ENCODE measurements at regions not wholly inside any gene's neighbourhood (a gene's known extent, or its start where the extent isn't known, plus 50 kb on each side); places are given as distances from the start of the nearest gene placed in this dataset.

DNA sequence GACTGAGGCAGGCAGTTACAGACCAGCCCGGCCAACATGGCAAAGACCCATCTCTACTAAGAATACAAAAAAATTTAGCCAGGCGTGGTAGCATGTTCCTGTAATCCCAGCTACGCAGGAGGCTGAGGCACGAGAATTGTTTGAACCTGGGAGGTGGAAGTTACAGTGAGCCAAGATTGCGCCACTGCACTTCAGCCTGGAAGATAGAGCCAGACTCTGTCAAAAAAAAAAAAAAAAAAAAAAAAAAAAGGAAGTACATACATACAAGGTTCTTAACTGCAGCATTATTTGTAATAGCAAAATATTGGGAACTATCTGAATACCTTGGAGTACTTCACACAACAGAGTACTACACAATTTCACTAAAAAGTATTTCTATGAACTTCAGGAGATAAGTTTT, 183.5 kb upstream of the OLIG3 start:
- DNase-seq (no peak), ATAC-seq (no peak)
- BruUV-seq (replicated peaks) = no TSS peak
- H3K9ac ChIP-seq (ENCODE audit: low read length) = no peak overlapping the region
- no peaks in the 10 kb centered on the region for H3K9me2 ChIP-seq (replicated peaks; ENCODE audit: low read length)
- H3K9me3 ChIP-seq (ENCODE audit: low read length) = no peaks in the 10 kb centered on the region
- no peak overlapping the region for H3K4me3 ChIP-seq (ENCODE audit: low read length)
- H3K4me1 ChIP-seq (ENCODE audit: insufficient read depth, low read length) = no peaks in the 10 kb centered on the region
- POLR2A ChIA-PET (ENCODE audit: unreplicated experiment) = no interaction called here
- no peaks in the 10 kb centered on the region for H4K20me1 ChIP-seq (ENCODE audit: low read length)
- H3K27ac ChIP-seq (ENCODE audit: low read length) = no peak overlapping the region
- intact Hi-C loops (cut with micrococcal nuclease) = no loop called here
- TF ChIP-seq EZH2 (IDR thresholded peaks at IDR 0.05; ENCODE audit: low read length, unreplicated experiment) (no peak), CTCF (conservative IDR thresholded peaks at IDR 0.05; ENCODE audit: low read depth, low read length) (no peak), EZH2phosphoT487 (IDR thresholded peaks at IDR 0.05; ENCODE audit: borderline replicate concordance, low read length) (no peak)
- H3K36me3 ChIP-seq (ENCODE audit: low read depth, low read length) = no peaks in the 10 kb centered on the region
- no peak overlapping the region for H2AFZ ChIP-seq (ENCODE audit: low read length)
- CTCF ChIA-PET = no interaction called here
- no peaks in the 10 kb centered on the region for H3K79me2 ChIP-seq (ENCODE audit: low read length)
- H3F3A ChIP-seq (ENCODE audit: low read length, unreplicated experiment) = no peaks in the 10 kb centered on the region
- no peak overlapping the region for H3K4me2 ChIP-seq (ENCODE audit: low read length)
- H3K27me3 ChIP-seq (ENCODE audit: low read length) = no peaks in the 10 kb centered on the region

DNA sequence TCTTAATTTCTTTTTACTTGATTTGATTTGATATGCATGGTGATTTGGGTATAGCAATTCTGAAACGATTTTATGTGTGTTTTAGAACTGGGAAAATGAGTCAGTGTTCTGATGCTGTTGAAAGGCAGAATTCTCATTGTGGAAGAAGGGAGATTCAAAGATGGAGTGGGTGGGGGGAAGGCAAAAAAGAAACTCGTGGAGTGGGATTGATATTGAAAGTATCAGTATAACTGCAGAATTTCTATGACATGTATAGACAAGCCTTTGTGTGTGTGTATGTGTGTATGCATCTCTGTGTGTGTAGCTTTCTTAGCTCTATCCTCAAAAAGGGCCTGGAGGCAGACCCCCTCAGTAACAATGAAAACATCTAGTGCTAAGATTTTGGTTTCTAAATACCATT, 184.3 kb upstream of the OLIG3 start:
- Histone ChIP-seq H3K27me3 (ENCODE audit: low read length) (no peaks in the 10 kb centered on the region), H3K4me3 (ENCODE audit: low read length) (no peak overlapping the region), H3K9ac (ENCODE audit: low read length) (no peak overlapping the region), H3K4me1 (ENCODE audit: insufficient read depth, low read length) (no peaks in the 10 kb centered on the region), H2AFZ (ENCODE audit: low read length) (no peak overlapping the region), H4K20me1 (ENCODE audit: low read length) (no peaks in the 10 kb centered on the region), H3K4me2 (ENCODE audit: low read length) (no peak overlapping the region), H3K9me3 (ENCODE audit: low read length) (no peaks in the 10 kb centered on the region), H3K36me3 (ENCODE audit: low read depth, low read length) (no peaks in the 10 kb centered on the region), H3K79me2 (ENCODE audit: low read length) (no peaks in the 10 kb centered on the region), H3K9me2 (replicated peaks; ENCODE audit: low read length) (no peaks in the 10 kb centered on the region), H3K27ac (ENCODE audit: low read length) (no peak overlapping the region), H3F3A (ENCODE audit: low read length, unreplicated experiment) (no peaks in the 10 kb centered on the region)
- no peak for TF ChIP-seq EZH2 (IDR thresholded peaks at IDR 0.05; ENCODE audit: low read length, unreplicated experiment)
- TF ChIP-seq CTCF (conservative IDR thresholded peaks at IDR 0.05; ENCODE audit: low read depth, low read length) = no peak
- TF ChIP-seq EZH2phosphoT487 (IDR thresholded peaks at IDR 0.05; ENCODE audit: borderline replicate concordance, low read length) = no peak
- ChIA-PET POLR2A (ENCODE audit: unreplicated experiment) (no interaction called here), CTCF (no interaction called here)
- intact Hi-C loops (cut with micrococcal nuclease) = no loop called here
- DNase-seq (no peak), ATAC-seq (no peak)
- BruUV-seq (replicated peaks) = no TSS peak

GRCh38 chr6:137680705-137681346, 186.2 kb upstream of the TNFAIP3 start:
- no TSS peak for BruUV-seq (replicated peaks)
- H3F3A ChIP-seq (ENCODE audit: low read length, unreplicated experiment) = no peaks in the 10 kb centered on the region
- H3K79me2 ChIP-seq (ENCODE audit: low read length) = no peaks in the 10 kb centered on the region
- ATAC-seq (no peak), DNase-seq (peak; percentile 4)
- H3K9me2 ChIP-seq (replicated peaks; ENCODE audit: low read length) = no peaks in the 10 kb centered on the region
- H3K9ac ChIP-seq (ENCODE audit: low read length) = no peak overlapping the region
- H3K4me1 ChIP-seq (ENCODE audit: insufficient read depth, low read length) = no peaks in the 10 kb centered on the region
- H3K27ac ChIP-seq (ENCODE audit: low read length) = no peak overlapping the region
- no peak overlapping the region for H3K4me3 ChIP-seq (ENCODE audit: low read length)
- H4K20me1 ChIP-seq (ENCODE audit: low read length) = no peaks in the 10 kb centered on the region
- H3K27me3 ChIP-seq (ENCODE audit: low read length) = no peaks in the 10 kb centered on the region
- POLR2A ChIA-PET (ENCODE audit: unreplicated experiment) = no interaction called here
- H2AFZ ChIP-seq (ENCODE audit: low read length) = no peak overlapping the region
- no peak overlapping the region for H3K4me2 ChIP-seq (ENCODE audit: low read length)
- H3K9me3 ChIP-seq (ENCODE audit: low read length) = no peaks in the 10 kb centered on the region
- H3K36me3 ChIP-seq (ENCODE audit: low read depth, low read length) = no peaks in the 10 kb centered on the region
- TF ChIP-seq EZH2 (IDR thresholded peaks at IDR 0.05; ENCODE audit: low read length, unreplicated experiment) = no peak
- CTCF ChIA-PET = no interaction called here
- intact Hi-C loops (cut with micrococcal nuclease) = no loop called here

All from PC-3 (cell line).